GM12878 (cell line): ENCODE measurements at regions not wholly inside any gene's neighbourhood (a gene's known extent, or its start where the extent isn't known, plus 50 kb on each side); places are given as distances from the start of the nearest gene placed in this dataset.

Experiments used
- CBX3 ChIP-seq: fragments of 200-600 bp; sonication (generic); IDR thresholded peaks from 2 replicates; pipeline ENCODE4 v1.6.1; 2016; ENCODE audit warnings: low read depth, borderline replicate concordance
- CHD2 ChIP-seq: IDR thresholded peaks from 2 replicates; pipeline ENCODE4 v1.6.1; 2011; ENCODE audit warnings: low read depth, low read length, improper control_type of control experiment, borderline replicate concordance
- CTCF ChIP-seq, 3 experiments: IDR thresholded peaks in 2 of 3; conservative IDR thresholded peaks in 1 of 3; 2 replicates each; pipeline ENCODE4 v1.5.1; 2011; ENCODE audit warnings: low read depth in 3 of 3, low read length in 3 of 3, mild to moderate bottlenecking in 3 of 3, control low read depth in 2 of 3, moderate library complexity in 2 of 3, inconsistent platforms in 1 of 3, mixed read lengths in 1 of 3; ENCODE audit not compliant: control insufficient read depth in 2 of 3, insufficient read depth in 1 of 3; ENCODE audit errors: extremely low read depth in 1 of 3
- EP300 ChIP-seq, 2 experiments: fragments of 150-350 bp in 1 of 2; IDR thresholded peaks; 2 replicates each; pipeline ENCODE4 v1.6.1; 2011 to 2012; ENCODE audit warnings: low read depth in 2 of 2, low read length in 2 of 2, borderline replicate concordance in 1 of 2, improper control_type of control experiment in 1 of 2, inconsistent platforms in 1 of 2; ENCODE audit not compliant: control insufficient read depth in 1 of 2
- EZH2 ChIP-seq: IDR thresholded peaks from 2 replicates; pipeline ENCODE4 v1.6.1; 2012; ENCODE audit warnings: low read depth, mild to moderate bottlenecking, control low read depth, inconsistent platforms, low read length, borderline replicate concordance; ENCODE audit not compliant: control insufficient read depth
- FOXM1 ChIP-seq: IDR thresholded peaks from 2 replicates; pipeline ENCODE4 v1.6.1; 2012; ENCODE audit warnings: low read depth, mild to moderate bottlenecking, inconsistent platforms, low read length, moderate library complexity
- GABPA ChIP-seq: IDR thresholded peaks from 2 replicates; pipeline ENCODE4 v1.6.1; 2014; ENCODE audit warnings: antibody characterized with exemption, low read depth, mild to moderate bottlenecking, inconsistent platforms
- HDAC2 ChIP-seq: fragments of 200-600 bp; sonication (generic); IDR thresholded peaks from 2 replicates; pipeline ENCODE4 v1.6.1; 2017
- NR2C2 ChIP-seq: IDR thresholded peaks from 2 replicates; pipeline ENCODE4 v1.6.1; 2011; ENCODE audit warnings: borderline replicate concordance, low read depth; ENCODE audit not compliant: control insufficient read depth, insufficient read length
- POLR2A ChIP-seq: IDR thresholded peaks from 2 replicates; pipeline ENCODE4 v1.6.1; 2011; ENCODE audit warnings: low read depth, mild to moderate bottlenecking, low read length
- RAD21 ChIP-seq: IDR thresholded peaks from 2 replicates; pipeline ENCODE4 v1.6.1; 2011; ENCODE audit warnings: mild to moderate bottlenecking, low read depth, low read length, moderate library complexity; ENCODE audit not compliant: insufficient read depth
- RCOR1 ChIP-seq: conservative IDR thresholded peaks from 2 replicates; pipeline ENCODE4 v1.6.1; 2012; ENCODE audit warnings: low read depth, low read length, improper control_type of control experiment
- TAF1 ChIP-seq: IDR thresholded peaks from 2 replicates; pipeline ENCODE4 v1.6.1; 2011; ENCODE audit warnings: mild to moderate bottlenecking, low read depth, low read length, borderline replicate concordance
- TF ChIP-seq, protein P1 (sequence below): IDR thresholded peaks from 2 replicates; pipeline ENCODE4 v1.6.1; 2012; ENCODE audit warnings: low read depth, low read length, improper control_type of control experiment

- no peak for TF ChIP-seq TAF1
- no peak for TF ChIP-seq GABPA
- TF ChIP-seq EP300 (IDR thresholded peaks at IDR 0.05; ENCODE audit: borderline replicate concordance in 1 of 2, control insufficient read depth in 1 of 2, low read depth in 2 of 2, low read length in 2 of 2), result no peak
- TF ChIP-seq, protein P1, sequence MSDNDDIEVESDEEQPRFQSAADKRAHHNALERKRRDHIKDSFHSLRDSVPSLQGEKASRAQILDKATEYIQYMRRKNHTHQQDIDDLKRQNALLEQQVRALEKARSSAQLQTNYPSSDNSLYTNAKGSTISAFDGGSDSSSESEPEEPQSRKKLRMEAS, result no peak
- TF ChIP-seq FOXM1, result no peak
- no peak for TF ChIP-seq HDAC2
- no peak for TF ChIP-seq CTCF (IDR thresholded peaks at IDR 0.05 in 2 of 3, conservative IDR thresholded peaks at IDR 0.05 in 1 of 3; ENCODE audit: control insufficient read depth in 2 of 3, extremely low read depth in 1 of 3, insufficient read depth in 1 of 3, low read depth in 3 of 3, low read length in 3 of 3)
- TF ChIP-seq CBX3, result no peak
- TF ChIP-seq CHD2, result no peak
- no peak for TF ChIP-seq NR2C2
- no peak for TF ChIP-seq RCOR1
- no peak for TF ChIP-seq RAD21
- TF ChIP-seq POLR2A, result no peak
- TF ChIP-seq EZH2, result no peak
These were observed 110.8 kb upstream of the NOCT start for GRCh38 chr4:138904793-138905192.
